A549 (cell line): ENCODE measurements at regions not wholly inside any gene's neighbourhood (a gene's known extent, or its start where the extent isn't known, plus 50 kb on each side); places are given as distances from the start of the nearest gene placed in this dataset.
A peak's percentile ranks its signal among the peaks of the same experiment; 100 is the strongest.

Experiments
- ATAC-seq, 2 experiments: fragments of 200-7000 bp in 1 of 2; fragments of >200 bp in 1 of 2; cut with Nextera tagmentation in 1 of 2; cut with Tn5 transposase in 1 of 2; 3 replicates each; pipeline versions ENCODE4 v1.8.0 to v1.9.1; 2018 to 2020; ENCODE audit warnings: mild to moderate bottlenecking in 1 of 2, moderate library complexity in 1 of 2
- CTCF ChIA-PET: fragments of 300-600 bp; sonication (Branson Sonifier 250); formaldehyde crosslinking; extraction: SDS; loops from one replicate; lab custom pipeline; 2021; ENCODE audit warnings: antibody characterized with exemption, inconsistent platforms; lab: Yijun Ruan, JAX
- POLR2A ChIA-PET: fragments of 350-600 bp; formaldehyde crosslinking; extraction: SDS; loops from one replicate; lab custom pipeline; 2021; ENCODE audit warnings: antibody characterized with exemption, inconsistent platforms; lab: Yijun Ruan, JAX
- DNase-seq, 2 experiments: peaks; one replicate each; pipeline versions ENCODE4 v3.0.0 to v3.0.0-alpha.2; 2011 to 2016; ENCODE audit warnings: low read depth in 1 of 2, low spot score in 1 of 2
- FAIRE-seq: peaks from 2 replicates; lab custom pipeline; 2011; peaks lifted over from hg19 to GRCh38; lab: Jason Lieb, UNC
- H3K27ac ChIP-seq, 2 experiments: fragments of >200 bp; sonication (Bioruptor Twin); formaldehyde crosslinking; 3 replicates each; pipeline ENCODE4 v1.5.1; 2016 to 2017
- H3K4me1 ChIP-seq: fragments of >200 bp; sonication (Bioruptor Twin); formaldehyde crosslinking; 3 replicates; pipeline ENCODE4 v1.6.1; 2016
- H3K4me2 ChIP-seq: fragments of >200 bp; sonication (Bioruptor Twin); formaldehyde crosslinking; 3 replicates; pipeline ENCODE4 v1.6.1; 2016
- H3K4me3 ChIP-seq: fragments of >200 bp; sonication (Bioruptor Twin); formaldehyde crosslinking; 3 replicates; pipeline ENCODE4 v1.5.1; 2016
- H3K9me3 ChIP-seq: fragments of >200 bp; sonication (Bioruptor Twin); formaldehyde crosslinking; 3 replicates; pipeline ENCODE4 v1.6.1; 2016
- BHLHE40 ChIP-seq: IDR thresholded peaks from 2 replicates; pipeline ENCODE4 v1.6.1; 2012; ENCODE audit warnings: low read depth, low read length, inconsistent platforms
- CBX2 ChIP-seq: fragments of 200-600 bp; sonication (generic); IDR thresholded peaks from 2 replicates; pipeline ENCODE4 v1.6.1; 2016; ENCODE audit warnings: low read depth, mild to moderate bottlenecking, borderline replicate concordance
- CHD2 ChIP-seq: fragments of 150-350 bp; IDR thresholded peaks from 2 replicates; pipeline ENCODE4 v1.6.1; 2014; ENCODE audit warnings: low read length; ENCODE audit not compliant: partially characterized antibody
- E2F6 ChIP-seq: IDR thresholded peaks from 2 replicates; pipeline ENCODE4 v1.6.1; 2012; ENCODE audit warnings: low read depth, borderline replicate concordance
- EHF ChIP-seq: fragments of 250-450 bp; sonication (Bioruptor Pico); IDR thresholded peaks from 2 replicates; pipeline ENCODE4 v1.5.0; 2020; ENCODE audit warnings: mild to moderate bottlenecking
- EP300 ChIP-seq, 2 experiments: fragments of >200 bp; sonication (Bioruptor Twin); formaldehyde crosslinking; IDR thresholded peaks; 2 replicates in 1 of 2; 3 replicates in 1 of 2; pipeline ENCODE4 v1.6.1; 2016 to 2017
- ESRRA ChIP-seq: fragments of 150-350 bp; IDR thresholded peaks from 2 replicates; pipeline ENCODE4 v1.6.1; 2014; ENCODE audit warnings: mild to moderate bottlenecking, low read length, borderline replicate concordance
- FOXS1 ChIP-seq: fragments of 250-450 bp; sonication (Bioruptor Pico); IDR thresholded peaks from 2 replicates; pipeline ENCODE4 v1.5.0; 2020; ENCODE audit warnings: mild to moderate bottlenecking, moderate library complexity
- HOXA7 ChIP-seq: fragments of 250-450 bp; sonication (Bioruptor Pico); IDR thresholded peaks from 2 replicates; pipeline ENCODE4 v1.5.0; 2020; ENCODE audit warnings: mild to moderate bottlenecking, moderate library complexity
- HOXB5 ChIP-seq: fragments of 250-450 bp; sonication (Bioruptor Pico); IDR thresholded peaks from 2 replicates; pipeline ENCODE4 v1.5.0; 2020; ENCODE audit warnings: mild to moderate bottlenecking, moderate library complexity
- JUNB ChIP-seq: fragments of >200 bp; sonication (Bioruptor Twin); formaldehyde crosslinking; IDR thresholded peaks from 2 replicates; pipeline ENCODE4 v1.6.1; 2016
- KDM5A ChIP-seq: fragments of 200-600 bp; sonication (generic); IDR thresholded peaks from 2 replicates; pipeline ENCODE4 v1.6.1; 2016; ENCODE audit warnings: antibody characterized with exemption, mild to moderate bottlenecking
- MAX ChIP-seq: IDR thresholded peaks from 2 replicates; pipeline ENCODE4 v1.6.1; 2012
- NFE2L2 ChIP-seq: fragments of 150-350 bp; conservative IDR thresholded peaks from 2 replicates; pipeline ENCODE4 v1.6.1; 2014; ENCODE audit warnings: low read length
- NR3C1 ChIP-seq: fragments of >200 bp; sonication (Bioruptor Twin); formaldehyde crosslinking; IDR thresholded peaks from 3 replicates; pipeline ENCODE4 v1.6.1; 2017
- POLR2AphosphoS2 ChIP-seq: conservative IDR thresholded peaks from 2 replicates; pipeline ENCODE4 v1.6.1; 2012; ENCODE audit warnings: low read length, improper control_type of control experiment, inconsistent platforms
- RARB ChIP-seq: fragments of 250-450 bp; sonication (Bioruptor Pico); IDR thresholded peaks from 2 replicates; pipeline ENCODE4 v1.8.0; 2021; ENCODE audit warnings: mild to moderate bottlenecking, moderate library complexity
- RFX5 ChIP-seq: fragments of 450-650 bp; IDR thresholded peaks from 2 replicates; pipeline ENCODE4 v1.7.1; 2014; ENCODE audit warnings: antibody characterized with exemption, mild to moderate bottlenecking, moderate library complexity
- RNF2 ChIP-seq: fragments of 200-600 bp; sonication (generic); IDR thresholded peaks from 2 replicates; pipeline ENCODE4 v1.6.1; 2016; ENCODE audit warnings: low read depth, mild to moderate bottlenecking, antibody characterized with exemption, moderate library complexity, borderline replicate concordance
- ZC3H11A ChIP-seq: fragments of 450-650 bp; IDR thresholded peaks from 2 replicates; pipeline ENCODE4 v1.6.1; 2014; ENCODE audit warnings: antibody characterized with exemption, mild to moderate bottlenecking
- ZFP36 ChIP-seq: fragments of 450-650 bp; IDR thresholded peaks from 2 replicates; pipeline ENCODE4 v1.6.1; 2014; ENCODE audit warnings: borderline replicate concordance; ENCODE audit not compliant: partially characterized antibody
- ZNF302 ChIP-seq: fragments of 250-450 bp; sonication (Bioruptor Pico); IDR thresholded peaks from 2 replicates; pipeline ENCODE4 v1.9.0; 2021; ENCODE audit warnings: inconsistent platforms, mild to moderate bottlenecking, moderate library complexity
- ZSCAN20 ChIP-seq: fragments of 250-450 bp; sonication (Bioruptor Pico); IDR thresholded peaks from 2 replicates; pipeline ENCODE4 v1.8.0; 2022; ENCODE audit warnings: mild to moderate bottlenecking, moderate library complexity
- WGBS: methylation state at CpG from one replicate; pipeline ENCODE4 v1.1.6; 2017; ENCODE audit errors: missing lambda C conversion rate; 5-methylcytosine and 5-hydroxymethylcytosine counted together

DNA sequence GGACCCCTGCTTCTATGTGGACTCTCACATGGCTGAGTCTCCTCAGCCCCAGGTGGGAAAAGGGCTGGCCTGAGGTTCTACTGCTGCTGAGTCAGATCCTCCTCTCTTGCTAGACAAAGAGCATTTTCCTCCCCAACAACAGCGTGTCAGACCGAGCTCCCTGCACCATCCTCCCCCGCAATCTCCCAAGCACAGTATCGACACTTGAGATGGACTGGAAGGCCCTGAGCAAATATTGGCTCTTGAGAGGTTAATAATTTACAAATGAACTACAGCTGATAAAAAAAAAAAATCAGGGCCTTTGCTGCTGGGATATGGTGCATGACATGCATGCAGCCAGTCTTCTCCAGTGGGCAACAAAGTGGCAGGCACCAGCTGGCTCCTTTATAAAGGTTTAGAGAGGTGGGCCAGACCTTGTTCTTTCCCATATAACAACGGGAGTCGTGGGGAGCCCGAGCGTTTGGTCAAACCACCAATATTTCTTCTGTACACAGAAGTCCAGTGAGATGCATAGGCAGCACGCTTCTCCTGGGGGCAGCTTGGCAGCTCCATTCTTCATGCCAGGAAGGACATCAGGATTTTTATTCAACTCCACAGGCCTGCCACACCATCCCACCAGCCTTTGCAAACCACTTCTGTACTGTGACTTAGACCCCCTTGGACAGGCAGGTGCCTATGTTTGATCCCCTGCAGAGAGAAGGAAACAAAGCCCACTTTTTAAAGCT lies 55.4 kb upstream of the CAMK1G start:
- H3K4me1 ChIP-seq = peaks cover 18% of the 10 kb centered on the region
- ATAC-seq (peak; percentile 71 to 91), FAIRE-seq (no peak), DNase-seq (peak; percentile 12 to 81)
- ChIA-PET POLR2A (no interaction called here), CTCF (interaction anchor here (0.6 to 1.2 kb wide), 3 partner anchors 9 to 830 kb away, joined by 3 read pairs; no protein-coding TSS in a partner anchor)
- TF ChIP-seq NFE2L2 = no peak
- no peak for TF ChIP-seq RNF2
- peak; percentile 31; the same call in 1 of the 2 replicates for TF ChIP-seq MAX
- no peak for TF ChIP-seq ZFP36
- no peak for TF ChIP-seq EHF (CRISPR knock-in tag)
- no peaks in the 10 kb centered on the region for H3K9me3 ChIP-seq
- no peak overlapping the region for H3K4me3 ChIP-seq
- H3K4me2 ChIP-seq = peak overlapping the region; percentile 61
- peak overlapping the region; percentile 69 for H3K27ac ChIP-seq
- WGBS = 6% methylated on average over 9 of the region's 9 CpGs

- TF ChIP-seq ZNF302 (no peak), JUNB (no peak), NR3C1 (no peak), ZSCAN20 (no peak), RNF2 (no peak), NFE2L2 (no peak), MAX (no peak)
- POLR2A ChIA-PET = no interaction called here
- Histone ChIP-seq H3K4me2 (no peak overlapping the region), H3K27ac (peak overlapping the region in 1 of 2 experiments; percentile 69; a peak in 1 of 6 replicates), H3K4me1 (peaks cover 18% of the 10 kb centered on the region), H3K9me3 (no peaks in the 10 kb centered on the region), H3K4me3 (no peak overlapping the region)
- WGBS = 53% methylated on average over 3 of the region's 3 CpGs
- CTCF ChIA-PET = interaction anchor here (1.2 to 1.3 kb wide), 3 partner anchors 8 to 37 kb away, joined by 3 to 5 read pairs (median 3); no protein-coding TSS in a partner anchor
- FAIRE-seq (no peak), ATAC-seq (no peak), DNase-seq (no peak)
Observed at GRCh38 chr1:209529233-209529632, 54.3 kb upstream of the CAMK1G start.

DNA sequence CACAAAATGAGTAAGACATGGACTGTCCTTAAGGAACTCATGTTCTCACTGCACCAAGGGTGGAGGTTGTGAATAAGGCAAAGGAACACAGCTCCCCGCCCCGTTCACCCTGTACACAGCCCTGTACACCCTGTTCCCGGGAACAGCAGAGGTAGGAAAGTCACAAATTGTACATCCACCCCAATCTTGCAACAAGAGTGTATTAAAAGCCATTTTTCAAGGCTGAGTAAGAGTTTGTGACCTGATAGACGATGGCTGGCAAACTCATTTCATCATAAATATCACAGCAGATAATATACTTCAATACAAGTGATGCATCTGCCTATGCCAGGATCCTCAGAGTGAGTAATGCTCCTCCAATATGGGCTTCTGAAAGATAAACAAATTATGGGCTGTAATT lies 52.5 kb upstream of the CAMK1G start:
- Histone ChIP-seq H3K4me1 (peaks cover 18% of the 10 kb centered on the region), H3K4me2 (no peak overlapping the region), H3K27ac (peak overlapping the region in 1 of 2 experiments; percentile 66; a peak in 1 of 6 replicates), H3K4me3 (no peak overlapping the region), H3K9me3 (no peaks in the 10 kb centered on the region)
- CTCF ChIA-PET = interaction anchor here (0.9 to 1.1 kb wide), 2 partner anchors 17 to 71 kb away, joined by 3 read pairs; no protein-coding TSS in a partner anchor
- POLR2A ChIA-PET = no interaction called here
- no peak for FAIRE-seq
- WGBS = 31% methylated on average over 4 of the region's 4 CpGs
- no peak for ATAC-seq
- no peak for DNase-seq
- TF ChIP-seq RFX5 = no peak

DNA sequence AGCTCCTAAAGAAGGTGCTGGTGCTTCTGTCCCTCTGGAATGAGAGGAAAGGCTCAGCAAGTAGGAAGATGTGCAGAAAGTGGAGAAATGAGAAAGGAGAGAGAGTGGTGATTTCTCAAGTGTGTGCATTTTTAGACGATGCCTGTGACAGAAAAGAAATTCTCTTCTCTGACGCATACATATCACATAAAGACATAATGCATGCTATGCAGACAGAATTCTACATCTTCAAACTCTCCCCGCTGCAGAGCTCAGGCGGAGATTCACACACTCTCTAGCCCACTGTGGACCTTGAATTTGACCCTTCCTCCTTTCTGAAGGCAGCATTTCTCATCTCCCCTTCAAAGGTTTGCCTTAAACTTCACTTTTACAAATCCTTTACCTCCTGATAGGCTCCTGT lies 52.0 kb upstream of the CAMK1G start:
- peak overlapping the region in 1 of 2 experiments; percentile 66; a peak in 1 of 6 replicates for H3K27ac ChIP-seq
- POLR2A ChIA-PET = no interaction called here
- no peak for TF ChIP-seq RNF2
- no peak for TF ChIP-seq CHD2
- no peak for TF ChIP-seq E2F6
- no peak for TF ChIP-seq JUNB
- TF ChIP-seq FOXS1 (CRISPR knock-in tag) = no peak
- no peak for TF ChIP-seq ESRRA
- TF ChIP-seq HOXB5 = no peak
- no peak for TF ChIP-seq HOXA7
- no peak for TF ChIP-seq RARB
- TF ChIP-seq ZC3H11A = no peak
- TF ChIP-seq BHLHE40 = no peak
- TF ChIP-seq EP300 (IDR thresholded peaks at IDR 0.05) = no peak
- TF ChIP-seq NR3C1 = no peak
- no peak for TF ChIP-seq POLR2AphosphoS2
- no peak for TF ChIP-seq KDM5A
- TF ChIP-seq CBX2 = no peak
- CTCF ChIA-PET = interaction anchor here (1.1 kb wide), 1 partner anchor 70 kb away, joined by 3 read pairs; no protein-coding TSS in a partner anchor
- ATAC-seq (no peak), FAIRE-seq (no peak), DNase-seq (no peak)
- H3K4me3 ChIP-seq = no peak overlapping the region
- WGBS = 66% methylated on average over 4 of the region's 4 CpGs
- no peak overlapping the region; the same call in 2 of the 3 replicates for H3K4me2 ChIP-seq
- H3K4me1 ChIP-seq = peaks cover 18% of the 10 kb centered on the region
- H3K9me3 ChIP-seq = no peaks in the 10 kb centered on the region
